HCT116 (cell line): ENCODE measurements at regions not wholly inside any gene's neighbourhood (a gene's known extent, or its start where the extent isn't known, plus 50 kb on each side); places are given as distances from the start of the nearest gene placed in this dataset.

ENCODE experiments used
- ATAC-seq: fragments of 200-7000 bp; cut with Tn5 transposase; 2 replicates; pipeline ENCODE4 v1.9.1; 2020; ENCODE audit warnings: mild to moderate bottlenecking, moderate library complexity
- BruUV-seq: library from RNA; stranded (reverse); fragments of 400-500 nt; replicated peaks from 2 replicates; lab custom pipeline; 2021; lab: Mats Ljungman, UMichigan
- CTCF ChIA-PET: fragments of 300-600 bp; sonication (Branson Sonifier 250); formaldehyde crosslinking; loops from one replicate; lab custom pipeline; 2021; ENCODE audit warnings: antibody characterized with exemption; lab: Charles Lee
- POLR2A ChIA-PET: fragments of 300-600, 350-600 bp; sonication (Branson Sonifier 250); formaldehyde crosslinking; loops from one replicate; lab custom pipeline; 2021; ENCODE audit warnings: antibody characterized with exemption; lab: Charles Lee
- RAD21 ChIA-PET, 2 experiments: fragments of 300-600 bp; sonication (Branson Sonifier 250); formaldehyde crosslinking; loops; one replicate each; lab custom pipeline; 2023; ENCODE audit warnings: low total read pairs in 2 of 2; ENCODE audit not compliant: uncharacterized antibody in 2 of 2, unreplicated experiment in 2 of 2, low non-redundant PET in 1 of 2; lab: Charles Lee
- DNase-seq: peaks from one replicate; pipeline ENCODE4 v3.0.0-alpha.2; 2010; ENCODE audit warnings: low read depth, low spot score
- H2AFZ ChIP-seq: fragments of 200-600 bp; shearing (Covaris generic), sonication (generic); 2 replicates; pipeline ENCODE4 v1.6.1; 2017; ENCODE audit warnings: low read depth, mixed run types, mixed read lengths, antibody characterized with exemption, low read length; ENCODE audit not compliant: poor library complexity, severe bottlenecking
- H3K27ac ChIP-seq: 2 replicates; pipeline ENCODE4 v1.5.1; 2012; ENCODE audit warnings: low read depth, low read length
- H3K27me3 ChIP-seq: fragments of 200-600 bp; sonication (generic); 2 replicates; pipeline ENCODE4 v1.6.1; 2016; ENCODE audit warnings: mixed run types, low read length, mixed read lengths; ENCODE audit not compliant: insufficient read depth
- H3K36me3 ChIP-seq, 2 experiments: fragments of 200-500 bp in 1 of 2; fragments of 200-600 bp in 1 of 2; sonication (Bioruptor generic) in 1 of 2; sonication (generic) in 1 of 2; 2 replicates each; pipeline versions ENCODE4 v1.5.1 to v1.6.1; 2014 to 2016; ENCODE audit warnings: low read length in 2 of 2, inconsistent platforms in 1 of 2, mixed read lengths in 1 of 2, mixed run types in 1 of 2; ENCODE audit not compliant: insufficient read depth in 2 of 2, control insufficient read depth in 1 of 2
- H3K4me1 ChIP-seq, 2 experiments: fragments of 200-600 bp in 1 of 2; sonication (generic) in 1 of 2; 2 replicates each; pipeline versions ENCODE4 v1.5.1 to v1.6.1; 2012 to 2017; ENCODE audit warnings: low read length in 2 of 2, inconsistent platforms in 1 of 2, mild to moderate bottlenecking in 1 of 2, mixed read lengths in 1 of 2, mixed run types in 1 of 2, moderate library complexity in 1 of 2; ENCODE audit not compliant: insufficient read depth in 2 of 2, control insufficient read depth in 1 of 2
- H3K4me2 ChIP-seq: fragments of 200-600 bp; sonication (generic); 2 replicates; pipeline ENCODE4 v1.6.1; 2017; ENCODE audit warnings: mixed run types, low read length, mixed read lengths
- H3K4me3 ChIP-seq, 2 experiments: fragments of 200-600 bp in 1 of 2; sonication (generic) in 1 of 2; replicated peaks in 1 of 2; 2 replicates each; pipeline ENCODE4 v1.5.1; 2011 to 2016; ENCODE audit warnings: low read length in 2 of 2, control low read depth in 1 of 2, low read depth in 1 of 2, mild to moderate bottlenecking in 1 of 2, mixed read lengths in 1 of 2, mixed run types in 1 of 2
- H3K79me2 ChIP-seq: fragments of 200-600 bp; sonication (generic); 2 replicates; pipeline ENCODE4 v1.6.1; 2017; ENCODE audit warnings: mild to moderate bottlenecking, mixed run types, low read length, moderate library complexity, mixed read lengths; ENCODE audit not compliant: insufficient read depth
- H3K9ac ChIP-seq: fragments of 200-600 bp; sonication (generic); 2 replicates; pipeline ENCODE4 v1.6.1; 2016; ENCODE audit warnings: low read length, mixed read lengths
- H3K9me2 ChIP-seq: fragments of 200-600 bp; sonication (generic), shearing (Covaris generic); 2 replicates; pipeline ENCODE4 v1.6.1; 2017; ENCODE audit warnings: mixed run types, mild to moderate bottlenecking, moderate library complexity; ENCODE audit not compliant: insufficient read depth
- H3K9me3 ChIP-seq, 2 experiments: fragments of 200-500 bp in 1 of 2; fragments of 200-600 bp in 1 of 2; sonication (Bioruptor generic) in 1 of 2; sonication (generic) in 1 of 2; 2 replicates each; pipeline ENCODE4 v1.6.1; 2014 to 2017; ENCODE audit warnings: low read length in 2 of 2, mixed read lengths in 2 of 2, inconsistent platforms in 1 of 2, low read depth in 1 of 2, mild to moderate bottlenecking in 1 of 2, mixed run types in 1 of 2, moderate library complexity in 1 of 2; ENCODE audit not compliant: control insufficient read depth in 1 of 2, insufficient read depth in 1 of 2
- H4K20me1 ChIP-seq: fragments of 200-600 bp; sonication (generic), shearing (Covaris generic); 2 replicates; pipeline ENCODE4 v1.6.1; 2017; ENCODE audit warnings: mixed run types, mild to moderate bottlenecking, moderate library complexity; ENCODE audit not compliant: insufficient read depth
- CBX3 ChIP-seq: IDR thresholded peaks from 2 replicates; pipeline ENCODE4 v1.6.1; 2012; ENCODE audit warnings: low read depth
- CEBPB ChIP-seq: IDR thresholded peaks from 2 replicates; pipeline ENCODE4 v1.6.1; 2012; ENCODE audit warnings: low read depth
- EGR1 ChIP-seq: IDR thresholded peaks from 2 replicates; pipeline ENCODE4 v1.6.1; 2012; ENCODE audit warnings: low read depth
- EZH2 ChIP-seq: fragments of 200-600 bp; sonication (generic); IDR thresholded peaks from 2 replicates; pipeline ENCODE4 v1.6.1; 2017; ENCODE audit warnings: antibody characterized with exemption, mixed run types
- EZH2phosphoT487 ChIP-seq: fragments of 200-600 bp; IDR thresholded peaks from 2 replicates; pipeline ENCODE4 v1.6.1; 2018; ENCODE audit warnings: antibody characterized with exemption, borderline replicate concordance
- REST ChIP-seq: IDR thresholded peaks from 2 replicates; pipeline ENCODE4 v1.6.1; 2012; ENCODE audit warnings: low read depth
- SP1 ChIP-seq: IDR thresholded peaks from 2 replicates; pipeline ENCODE4 v1.6.1; 2012; ENCODE audit warnings: low read depth
- ZFX ChIP-seq: fragments of 450-650 bp; IDR thresholded peaks from 2 replicates; pipeline ENCODE4 v1.6.1; 2017
- intact Hi-C: fragments of 100-400 bp; cut with micrococcal nuclease; formaldehyde crosslinking; loops from 2 replicates; pipeline ENCODE4 v1.10.0; 2022
- TF ChIP-seq, protein P1 (sequence below), 3 experiments: fragments of 200-600 bp in 1 of 3; sonication (generic) in 1 of 3; IDR thresholded peaks in 2 of 3; conservative IDR thresholded peaks in 1 of 3; 2 replicates each; pipeline ENCODE4 v1.5.1; 2012 to 2017; ENCODE audit warnings: low read depth in 2 of 3, low read length in 2 of 3, antibody characterized with exemption in 1 of 3, borderline replicate concordance in 1 of 3, control low read depth in 1 of 3, mild to moderate bottlenecking in 1 of 3, mixed read lengths in 1 of 3, mixed run types in 1 of 3, moderate library complexity in 1 of 3; ENCODE audit not compliant: insufficient read depth in 1 of 3
- TF ChIP-seq, protein P2 (sequence below): IDR thresholded peaks from 2 replicates; pipeline ENCODE4 v1.6.1; 2011; ENCODE audit warnings: mild to moderate bottlenecking, low read length, moderate library complexity; ENCODE audit not compliant: insufficient replicate concordance; ENCODE audit errors: extremely low read depth
- TF ChIP-seq, protein P3 (sequence below): IDR thresholded peaks from 2 replicates; pipeline ENCODE4 v1.6.1; 2012

- Histone ChIP-seq H4K20me1 (no peaks in the 10 kb centered on the region), H3K9ac (no peak overlapping the region), H3K9me2 (no peaks in the 10 kb centered on the region), H3K9me3 (no peaks in the 10 kb centered on the region), H3K4me1 (no peaks in the 10 kb centered on the region), H3K36me3 (no peaks in the 10 kb centered on the region), H3K27ac (no peak overlapping the region), H3K27me3 (no peaks in the 10 kb centered on the region), H3K4me3 (no peak overlapping the region), H2AFZ (no peak overlapping the region), H3K4me2 (no peak overlapping the region), H3K79me2 (no peaks in the 10 kb centered on the region)
- CTCF ChIA-PET = no interaction called here
- no peak for TF ChIP-seq ZFX
- no peak for TF ChIP-seq CBX3
- TF ChIP-seq, protein P1, sequence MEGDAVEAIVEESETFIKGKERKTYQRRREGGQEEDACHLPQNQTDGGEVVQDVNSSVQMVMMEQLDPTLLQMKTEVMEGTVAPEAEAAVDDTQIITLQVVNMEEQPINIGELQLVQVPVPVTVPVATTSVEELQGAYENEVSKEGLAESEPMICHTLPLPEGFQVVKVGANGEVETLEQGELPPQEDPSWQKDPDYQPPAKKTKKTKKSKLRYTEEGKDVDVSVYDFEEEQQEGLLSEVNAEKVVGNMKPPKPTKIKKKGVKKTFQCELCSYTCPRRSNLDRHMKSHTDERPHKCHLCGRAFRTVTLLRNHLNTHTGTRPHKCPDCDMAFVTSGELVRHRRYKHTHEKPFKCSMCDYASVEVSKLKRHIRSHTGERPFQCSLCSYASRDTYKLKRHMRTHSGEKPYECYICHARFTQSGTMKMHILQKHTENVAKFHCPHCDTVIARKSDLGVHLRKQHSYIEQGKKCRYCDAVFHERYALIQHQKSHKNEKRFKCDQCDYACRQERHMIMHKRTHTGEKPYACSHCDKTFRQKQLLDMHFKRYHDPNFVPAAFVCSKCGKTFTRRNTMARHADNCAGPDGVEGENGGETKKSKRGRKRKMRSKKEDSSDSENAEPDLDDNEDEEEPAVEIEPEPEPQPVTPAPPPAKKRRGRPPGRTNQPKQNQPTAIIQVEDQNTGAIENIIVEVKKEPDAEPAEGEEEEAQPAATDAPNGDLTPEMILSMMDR (IDR thresholded peaks at IDR 0.05 in 2 of 3, conservative IDR thresholded peaks at IDR 0.05 in 1 of 3; ENCODE audit: borderline replicate concordance in 1 of 3, insufficient read depth in 1 of 3, low read depth in 2 of 3, low read length in 2 of 3) = no peak
- TF ChIP-seq, protein P2, sequence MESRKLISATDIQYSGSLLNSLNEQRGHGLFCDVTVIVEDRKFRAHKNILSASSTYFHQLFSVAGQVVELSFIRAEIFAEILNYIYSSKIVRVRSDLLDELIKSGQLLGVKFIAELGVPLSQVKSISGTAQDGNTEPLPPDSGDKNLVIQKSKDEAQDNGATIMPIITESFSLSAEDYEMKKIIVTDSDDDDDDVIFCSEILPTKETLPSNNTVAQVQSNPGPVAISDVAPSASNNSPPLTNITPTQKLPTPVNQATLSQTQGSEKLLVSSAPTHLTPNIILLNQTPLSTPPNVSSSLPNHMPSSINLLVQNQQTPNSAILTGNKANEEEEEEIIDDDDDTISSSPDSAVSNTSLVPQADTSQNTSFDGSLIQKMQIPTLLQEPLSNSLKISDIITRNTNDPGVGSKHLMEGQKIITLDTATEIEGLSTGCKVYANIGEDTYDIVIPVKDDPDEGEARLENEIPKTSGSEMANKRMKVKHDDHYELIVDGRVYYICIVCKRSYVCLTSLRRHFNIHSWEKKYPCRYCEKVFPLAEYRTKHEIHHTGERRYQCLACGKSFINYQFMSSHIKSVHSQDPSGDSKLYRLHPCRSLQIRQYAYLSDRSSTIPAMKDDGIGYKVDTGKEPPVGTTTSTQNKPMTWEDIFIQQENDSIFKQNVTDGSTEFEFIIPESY = no peak
- no peak for TF ChIP-seq CEBPB
- TF ChIP-seq, protein P3, sequence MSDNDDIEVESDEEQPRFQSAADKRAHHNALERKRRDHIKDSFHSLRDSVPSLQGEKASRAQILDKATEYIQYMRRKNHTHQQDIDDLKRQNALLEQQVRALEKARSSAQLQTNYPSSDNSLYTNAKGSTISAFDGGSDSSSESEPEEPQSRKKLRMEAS = no peak
- TF ChIP-seq REST = no peak
- TF ChIP-seq EZH2phosphoT487 = no peak
- no peak for TF ChIP-seq SP1
- no peak for TF ChIP-seq EGR1
- no peak for TF ChIP-seq EZH2
- BruUV-seq = no TSS peak
- DNase-seq (no peak), ATAC-seq (no peak)
- intact Hi-C loops = no loop called here
- POLR2A ChIA-PET = no interaction called here
- RAD21 ChIA-PET = no interaction called here
Measured at GRCh38 chr4:138535316-138535715, 293.2 kb upstream of the SLC7A11 start.
